Psoas muscle (tissue), 7 donors: ENCODE measurements at regions not wholly inside any gene's neighbourhood (a gene's known extent, or its start where the extent isn't known, plus 50 kb on each side); places are given as distances from the start of the nearest gene placed in this dataset.

Experiments
- ATAC-seq, 4 donors: fragments of 200-7000 bp; cut with Tn5 transposase; one replicate each; pipeline ENCODE4 v1.9.1; 2020; ENCODE audit warnings: moderate library complexity in 3 of 4, mild to moderate bottlenecking in 2 of 4
- DNase-seq, 2 donors: peaks; one replicate each; pipeline ENCODE4 v3.0.0-alpha.2; 2020
- H3K27ac ChIP-seq: fragments of 200-600 bp; one replicate; pipeline ENCODE4 v1.8.0; 2022
- H3K27me3 ChIP-seq, 3 donors: fragments of 200-600 bp in 1 of 3; one replicate each; pipeline versions ENCODE4 v1.6.1 to v1.8.0; 2013 to 2022; ENCODE audit warnings: low read length in 2 of 3, mild to moderate bottlenecking in 2 of 3, moderate library complexity in 1 of 3; ENCODE audit not compliant: insufficient read depth in 3 of 3
- H3K36me3 ChIP-seq, 2 donors: fragments of 200-600 bp in 1 of 2; one replicate each; pipeline versions ENCODE4 v1.6.1 to v1.8.0; 2013 to 2022; ENCODE audit warnings: low read depth in 1 of 2, mild to moderate bottlenecking in 1 of 2, moderate library complexity in 1 of 2; ENCODE audit not compliant: insufficient read depth in 1 of 2
- H3K4me1 ChIP-seq: fragments of 200-600 bp; one replicate; pipeline ENCODE4 v1.8.0; 2022
- H3K4me3 ChIP-seq: fragments of 200-600 bp; one replicate; pipeline ENCODE4 v1.8.0; 2022; ENCODE audit warnings: mild to moderate bottlenecking
- H3K9me3 ChIP-seq: fragments of 200-600 bp; one replicate; pipeline ENCODE4 v1.8.0; 2022
- CTCF ChIP-seq: fragments of 200-600 bp; IDR thresholded peaks from one replicate; pipeline ENCODE4 v1.8.0; 2022; ENCODE audit warnings: antibody characterized with exemption
- WGBS, 3 donors: extraction: QIAGEN DNeasy Blood & Tissue Kit; methylation state at CpG; one replicate each; pipeline versions ENCODE4 v1.1.6 to v1.1.7; 2013; 5-methylcytosine and 5-hydroxymethylcytosine counted together
- intact Hi-C, 2 donors: fragments of 100-400 bp; cut with DNase I; formaldehyde crosslinking; loops; one replicate each; pipeline versions ENCODE4 v1.11.0 to v1.14.2; 2022
- donor health status: healthy with polysubstance abuse.
- donor health status: DM: no; HTN: no; CAD: no; lungs with moderate emphysema.
- donor health status: Bipolar disorder and iron deficiency.
- donor health status: healthy.
- donor health status: DM: yes; HTN: yes; CAD: no.
- donor health status: DM: no; HTN: no; CAD: no.
- donor health status: DM: yes; HTN: yes; CAD: no.

- WGBS, 3 donors, result 43 to 53% (median 43%) methylated on average over 17 of the region's 17 CpGs
- no peak for TF ChIP-seq CTCF
These were observed 281.8 kb downstream of the FAM43A start for GRCh38 chr3:194967151-194968117.

GRCh38 chr3:194970066-194970465, 284.4 kb downstream of the FAM43A start:
- DNase-seq, result no peak
- 93 to 94% (median 94%) methylated on average over 4 of the region's 4 CpGs for WGBS, 3 donors
- H3K9me3 ChIP-seq, result no peaks in the 10 kb centered on the region
- H3K36me3 ChIP-seq, result no peaks in the 10 kb centered on the region
- no peaks in the 10 kb centered on the region for H3K27me3 ChIP-seq
- no peak overlapping the region for H3K27ac ChIP-seq
- intact Hi-C loops, result no loop called here
- H3K4me3 ChIP-seq, result no peak overlapping the region
- no peak for ATAC-seq
- H3K4me1 ChIP-seq, result no peaks in the 10 kb centered on the region
- TF ChIP-seq CTCF, result no peak

More at GRCh38 chr3:194967151-194968117, 281.8 kb downstream of the FAM43A start:
- ATAC-seq (no peak), DNase-seq (no peak)
- H3K4me1 ChIP-seq, result no peaks in the 10 kb centered on the region
- no peak overlapping the region for H3K27ac ChIP-seq
- intact Hi-C loops, result no loop called here
- H3K9me3 ChIP-seq, result no peaks in the 10 kb centered on the region
- H3K27me3 ChIP-seq, result no peaks in the 10 kb centered on the region
- no peak overlapping the region for H3K4me3 ChIP-seq
- H3K36me3 ChIP-seq, result no peaks in the 10 kb centered on the region

- peaks cover 1% of the 10 kb centered on the region for H3K4me1 ChIP-seq
- DNase-seq (no peak), ATAC-seq (no peak)
- no peak overlapping the region for H3K27ac ChIP-seq
- intact Hi-C loops, result no loop called here
- H3K27me3 ChIP-seq, result no peaks in the 10 kb centered on the region
- H3K4me3 ChIP-seq, result no peak overlapping the region
- 68 to 82% (median 75%) methylated on average over 5 of the region's 5 CpGs for WGBS, 3 donors
- no peaks in the 10 kb centered on the region for H3K9me3 ChIP-seq
- H3K36me3 ChIP-seq, result no peaks in the 10 kb centered on the region
- TF ChIP-seq CTCF, result no peak
These were observed 285.3 kb downstream of the FAM43A start for GRCh38 chr3:194971009-194971408.

- Histone ChIP-seq H3K4me3 (no peak overlapping the region), H3K27ac (no peak overlapping the region), H3K27me3 (no peaks in the 10 kb centered on the region), H3K36me3 (no peaks in the 10 kb centered on the region), H3K9me3 (no peaks in the 10 kb centered on the region), H3K4me1 (peaks cover 7% of the 10 kb centered on the region)
- intact Hi-C loops, result no loop called here
- no peak for TF ChIP-seq CTCF
- 81 to 87% (median 84%) methylated on average over 6 of the region's 6 CpGs for WGBS, 3 donors
- no peak for DNase-seq
- no peak for ATAC-seq
These were observed 286.3 kb downstream of the FAM43A start for GRCh38 chr3:194971965-194972364.
